Ascending aorta (tissue), 2 donors: ENCODE measurements at regions not wholly inside any gene's neighbourhood (a gene's known extent, or its start where the extent isn't known, plus 50 kb on each side); places are given as distances from the start of the nearest gene placed in this dataset.

Experiments
- DNase-seq, 2 donors: peaks; one replicate each; pipeline ENCODE4 v3.0.0-alpha.2; 2019; ENCODE audit warnings: low spot score in 2 of 2
- H3K27ac ChIP-seq, 2 donors: fragments of 200-600 bp; sonication (generic); one replicate each; pipeline ENCODE4 v1.5.1; 2016 to 2017; ENCODE audit warnings: mild to moderate bottlenecking in 1 of 2
- H3K27me3 ChIP-seq: fragments of 200-600 bp; sonication (generic); one replicate; pipeline ENCODE4 v1.5.1; 2017
- H3K36me3 ChIP-seq, 2 donors: fragments of 200-600 bp; sonication (generic); one replicate each; pipeline ENCODE4 v1.5.1; 2016
- H3K4me1 ChIP-seq, 2 donors: fragments of 200-600 bp; sonication (generic); one replicate each; pipeline ENCODE4 v1.5.1; 2016 to 2017; ENCODE audit warnings: mild to moderate bottlenecking in 1 of 2
- H3K4me3 ChIP-seq, 2 donors: fragments of 200-600 bp; sonication (generic); one replicate each; pipeline ENCODE4 v1.5.1; 2016 to 2017; ENCODE audit warnings: mild to moderate bottlenecking in 1 of 2
- H3K9me3 ChIP-seq, 2 donors: fragments of 200-600 bp; sonication (generic); one replicate each; pipeline ENCODE4 v1.5.1; 2016
- CTCF ChIP-seq, 3 experiments: fragments of 200-600 bp in 2 of 3; fragments of 450-650 bp in 1 of 3; sonication (generic) in 2 of 3; IDR thresholded peaks; one replicate each; pipeline ENCODE4 v1.5.1; 2016 to 2019; ENCODE audit warnings: antibody characterized with exemption in 3 of 3, mild to moderate bottlenecking in 1 of 3, moderate library complexity in 1 of 3
- intact Hi-C: fragments of 100-400 bp; cut with DNase I; formaldehyde crosslinking; loops from one replicate; pipeline ENCODE4 v1.15.1; 2023

GRCh38 chr20:40532103-40532502, 156.9 kb downstream of the MAFB start:
- intact Hi-C loops, result no loop called here
- Histone ChIP-seq H3K27me3 (no peaks in the 10 kb centered on the region), H3K4me1 (no peaks in the 10 kb centered on the region), H3K36me3 (no peaks in the 10 kb centered on the region), H3K27ac (no peak overlapping the region), H3K9me3 (peaks cover 7 to 16% of the 10 kb centered on the region in 2 donors), H3K4me3 (no peak overlapping the region)
- TF ChIP-seq CTCF (IDR thresholded peaks at IDR 0.05), result no peak
- no peak for DNase-seq

GRCh38 chr20:40525351-40525750, 163.7 kb downstream of the MAFB start:
- no peaks in the 10 kb centered on the region for H3K9me3 ChIP-seq
- TF ChIP-seq CTCF (IDR thresholded peaks at IDR 0.05), result no peak
- DNase-seq, result no peak
- H3K27me3 ChIP-seq, result no peaks in the 10 kb centered on the region
- H3K4me1 ChIP-seq, result no peaks in the 10 kb centered on the region
- H3K36me3 ChIP-seq, result no peaks in the 10 kb centered on the region
- H3K27ac ChIP-seq, result no peak overlapping the region
- intact Hi-C loops, result no loop called here
- H3K4me3 ChIP-seq, result no peak overlapping the region

GRCh38 chr20:40524071-40524470, 165.0 kb downstream of the MAFB start:
- DNase-seq, result no peak
- H3K4me1 ChIP-seq, result no peaks in the 10 kb centered on the region
- no peaks in the 10 kb centered on the region for H3K36me3 ChIP-seq
- H3K27ac ChIP-seq, result no peak overlapping the region
- TF ChIP-seq CTCF (IDR thresholded peaks at IDR 0.05), result no peak
- intact Hi-C loops, result no loop called here
- no peak overlapping the region for H3K4me3 ChIP-seq
- no peaks in the 10 kb centered on the region for H3K9me3 ChIP-seq
- no peaks in the 10 kb centered on the region for H3K27me3 ChIP-seq

- Histone ChIP-seq H3K4me3 (no peak overlapping the region), H3K36me3 (no peaks in the 10 kb centered on the region), H3K27ac (no peak overlapping the region), H3K27me3 (no peaks in the 10 kb centered on the region), H3K9me3 (no peaks in the 10 kb centered on the region), H3K4me1 (no peaks in the 10 kb centered on the region)
- no peak for TF ChIP-seq CTCF (IDR thresholded peaks at IDR 0.05)
- DNase-seq, result no peak
- intact Hi-C loops, result no loop called here
Observed at GRCh38 chr20:40522405-40522804, 166.6 kb downstream of the MAFB start.

GRCh38 chr20:40521962-40522361, 167.1 kb downstream of the MAFB start:
- Histone ChIP-seq H3K27me3 (no peaks in the 10 kb centered on the region), H3K27ac (no peak overlapping the region), H3K4me1 (no peaks in the 10 kb centered on the region), H3K36me3 (no peaks in the 10 kb centered on the region), H3K4me3 (no peak overlapping the region), H3K9me3 (no peaks in the 10 kb centered on the region)
- intact Hi-C loops, result no loop called here
- no peak for DNase-seq
- no peak for TF ChIP-seq CTCF (IDR thresholded peaks at IDR 0.05)

GRCh38 chr20:40519918-40520317, 169.1 kb downstream of the MAFB start:
- Histone ChIP-seq H3K27ac (no peak overlapping the region), H3K4me1 (no peaks in the 10 kb centered on the region), H3K4me3 (no peak overlapping the region), H3K36me3 (no peaks in the 10 kb centered on the region), H3K9me3 (no peaks in the 10 kb centered on the region), H3K27me3 (no peaks in the 10 kb centered on the region)
- no peak for DNase-seq
- no peak for TF ChIP-seq CTCF (IDR thresholded peaks at IDR 0.05)
- intact Hi-C loops, result no loop called here
